ENCODE measurements at regions not wholly inside any gene's neighbourhood (a gene's known extent, or its start where the extent isn't known, plus 50 kb on each side); places are given as distances from the start of the nearest gene placed in this dataset.

DNA sequence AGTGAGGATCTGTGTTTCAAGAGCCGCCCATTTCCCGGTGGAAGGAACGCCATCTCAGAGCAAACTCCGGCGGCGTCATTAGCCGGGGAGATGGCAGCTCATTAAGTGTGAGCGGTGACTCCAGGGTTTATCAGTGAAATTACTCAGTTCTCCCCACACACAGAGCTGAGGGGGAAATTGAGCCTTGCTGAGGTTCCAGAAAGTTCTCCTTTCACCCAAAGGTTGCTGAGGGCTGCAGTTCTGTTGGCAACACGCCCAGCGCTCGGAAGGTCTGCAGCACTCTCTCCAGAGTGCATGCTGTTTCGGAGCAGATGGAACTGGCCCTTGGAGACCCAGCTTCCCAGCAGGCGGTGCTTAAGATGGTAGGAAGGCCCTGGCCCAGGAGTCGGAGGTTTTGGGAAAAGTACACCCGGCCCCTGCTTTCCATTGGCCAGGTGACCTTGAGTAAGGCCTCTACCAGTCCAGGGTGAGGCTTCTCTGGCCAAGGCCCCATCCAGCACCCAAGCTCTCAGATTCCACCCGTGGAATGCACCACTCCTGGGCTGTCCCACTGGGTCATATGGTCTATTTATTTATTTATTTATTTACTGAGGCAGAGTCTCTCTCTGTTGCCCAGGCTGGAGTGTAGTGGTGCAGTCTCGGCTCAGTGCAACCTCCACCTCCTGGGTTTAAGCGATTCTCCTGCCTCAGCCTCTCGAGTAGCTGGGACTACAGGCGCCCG, 167.7 kb upstream of the CIBAR2 start:
- TF ChIP-seq CTCF (IDR thresholded peaks at IDR 0.05): no peak
- TF ChIP-seq EP300 (IDR thresholded peaks at IDR 0.05): no peak
- TF ChIP-seq POLR2A (IDR thresholded peaks at IDR 0.05): no peak
- no peak for TF ChIP-seq POLR2AphosphoS5 (IDR thresholded peaks at IDR 0.05)
